Naive thymus-derived CD4-positive, alpha-beta T cell (primary cell): ENCODE measurements at regions not wholly inside any gene's neighbourhood (a gene's known extent, or its start where the extent isn't known, plus 50 kb on each side); places are given as distances from the start of the nearest gene placed in this dataset.

Experiments used
- ATAC-seq: fragments of 150-1000 bp; cut with Tn5 transposase; 2 replicates; pipeline ENCODE4 v1.10.0; 2021; ENCODE audit warnings: mild to moderate bottlenecking, moderate library complexity
- CTCF ChIA-PET: fragments of 350-600 bp; sonication (Branson Sonifier 250); formaldehyde crosslinking; loops from one replicate; lab custom pipeline; 2021; ENCODE audit warnings: antibody characterized with exemption; lab: Charles Lee
- POLR2A ChIA-PET: fragments of 350-600 bp; sonication (Branson Sonifier 250); formaldehyde crosslinking; loops from one replicate; lab custom pipeline; 2021; ENCODE audit warnings: antibody characterized with exemption, inconsistent platforms; lab: Charles Lee
- DNase-seq, 9 donors: peaks; one replicate each; pipeline versions ENCODE4 v3.0.0 to v3.0.0-alpha.2; 2020 to 2022; ENCODE audit warnings: mixed read lengths in 1 of 9
- H3K27ac ChIP-seq: one replicate; pipeline ENCODE4 v1.7.0; 2013; ENCODE audit warnings: mild to moderate bottlenecking, low read depth, low read length, moderate library complexity
- H3K27me3 ChIP-seq, 2 donors: one replicate each; pipeline ENCODE4 v1.7.0; 2013; ENCODE audit warnings: low read length in 2 of 2, mild to moderate bottlenecking in 2 of 2, moderate library complexity in 2 of 2; ENCODE audit not compliant: control insufficient read depth in 2 of 2, insufficient read depth in 2 of 2
- H3K36me3 ChIP-seq, 3 experiments: 1 replicate in 2 of 3; 2 replicates in 1 of 3; pipeline ENCODE4 v1.7.0; 2013; ENCODE audit warnings: low read length in 3 of 3, mild to moderate bottlenecking in 3 of 3, moderate library complexity in 1 of 3; ENCODE audit not compliant: insufficient read depth in 3 of 3, control insufficient read depth in 2 of 3
- H3K4me1 ChIP-seq, 2 donors: one replicate each; pipeline ENCODE4 v1.7.0; 2013; ENCODE audit warnings: low read length in 2 of 2, mild to moderate bottlenecking in 2 of 2, moderate library complexity in 1 of 2; ENCODE audit not compliant: control insufficient read depth in 2 of 2, insufficient read depth in 2 of 2
- H3K4me3 ChIP-seq: 2 replicates; pipeline ENCODE4 v1.7.0; 2013; ENCODE audit warnings: mild to moderate bottlenecking, low read length
- H3K9me3 ChIP-seq, 3 experiments: 1 replicate in 2 of 3; 2 replicates in 1 of 3; pipeline ENCODE4 v1.7.0; 2013; ENCODE audit warnings: low read length in 3 of 3; ENCODE audit not compliant: control insufficient read depth in 2 of 3
- H3K27ac Mint-ChIP-seq, 9 donors: one replicate each; pipeline ENCODE4 v1.8.0; 2020 to 2022; ENCODE audit warnings: mixed read lengths in 9 of 9, mild to moderate bottlenecking in 8 of 9, moderate library complexity in 5 of 9, inconsistent platforms in 2 of 9
- H3K27me3 Mint-ChIP-seq, 5 donors: one replicate each; pipeline ENCODE4 v1.8.0; 2021 to 2022; ENCODE audit warnings: mixed read lengths in 5 of 5, mild to moderate bottlenecking in 1 of 5
- H3K36me3 Mint-ChIP-seq, 5 donors: one replicate each; pipeline ENCODE4 v1.8.0; 2020 to 2022; ENCODE audit warnings: mixed read lengths in 5 of 5, mild to moderate bottlenecking in 3 of 5, inconsistent platforms in 1 of 5
- H3K4me1 Mint-ChIP-seq, 7 donors: one replicate each; pipeline ENCODE4 v1.8.0; 2020 to 2022; ENCODE audit warnings: mixed read lengths in 7 of 7, mild to moderate bottlenecking in 3 of 7, inconsistent platforms in 1 of 7
- H3K4me3 Mint-ChIP-seq, 10 donors: one replicate each; pipeline ENCODE4 v1.8.0; 2020 to 2022; ENCODE audit warnings: mild to moderate bottlenecking in 10 of 10, mixed read lengths in 10 of 10, moderate library complexity in 6 of 10, inconsistent platforms in 2 of 10
- H3K9me3 Mint-ChIP-seq, 11 donors: one replicate each; pipeline ENCODE4 v1.8.0; 2020 to 2022; ENCODE audit warnings: mixed read lengths in 11 of 11, mild to moderate bottlenecking in 4 of 11, inconsistent platforms in 1 of 11, moderate library complexity in 1 of 11
- intact Hi-C, 2 donors: fragments of 100-400 bp; cut with micrococcal nuclease; formaldehyde crosslinking; loops; one replicate each; pipeline ENCODE4 v1.15.1; 2023

DNA sequence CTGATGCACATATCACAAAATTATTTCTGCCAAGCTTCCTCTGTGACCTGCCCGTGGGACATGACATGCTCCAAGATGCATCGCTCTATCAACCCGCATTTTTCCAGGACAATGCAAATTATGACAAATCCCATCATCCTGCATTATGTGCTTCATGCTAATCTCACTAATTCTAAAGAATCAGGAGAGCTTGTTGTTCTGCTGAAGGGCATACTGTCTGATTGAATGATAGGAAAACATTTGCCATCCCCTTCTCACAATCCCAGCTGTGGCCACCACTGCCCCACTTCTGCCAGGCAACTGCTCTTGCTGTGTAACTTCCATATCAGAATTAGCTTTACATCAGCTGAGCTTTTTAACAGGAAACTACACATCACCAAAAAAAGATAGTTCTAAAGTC lies 203.5 kb upstream of the NANOGP8 start:
- ChIA-PET POLR2A (no interaction called here), CTCF (no interaction called here)
- no peak overlapping the region for H3K4me3 Mint-ChIP-seq
- Histone ChIP-seq H3K27ac (no peak overlapping the region), H3K9me3 (no peaks in the 10 kb centered on the region), H3K4me3 (no peak overlapping the region), H3K36me3 (no peaks in the 10 kb centered on the region), H3K27me3 (no peaks in the 10 kb centered on the region), H3K4me1 (no peaks in the 10 kb centered on the region)
- H3K9me3 Mint-ChIP-seq: peaks cover 0 to 7% (median 2%) of the 10 kb centered on the region in 11 donors
- H3K27ac Mint-ChIP-seq: no peak overlapping the region
- no peaks in the 10 kb centered on the region for H3K27me3 Mint-ChIP-seq
- H3K36me3 Mint-ChIP-seq: peaks cover 0 to 4% (median 0%) of the 10 kb centered on the region in 5 donors
- intact Hi-C loops: loop anchor here in 1 of 2 donors (5.0 kb wide), 1 partner anchor 154 kb away; no protein-coding TSS in a partner anchor
- ATAC-seq (no peak), DNase-seq (no peak)
- no peaks in the 10 kb centered on the region for H3K4me1 Mint-ChIP-seq

DNA sequence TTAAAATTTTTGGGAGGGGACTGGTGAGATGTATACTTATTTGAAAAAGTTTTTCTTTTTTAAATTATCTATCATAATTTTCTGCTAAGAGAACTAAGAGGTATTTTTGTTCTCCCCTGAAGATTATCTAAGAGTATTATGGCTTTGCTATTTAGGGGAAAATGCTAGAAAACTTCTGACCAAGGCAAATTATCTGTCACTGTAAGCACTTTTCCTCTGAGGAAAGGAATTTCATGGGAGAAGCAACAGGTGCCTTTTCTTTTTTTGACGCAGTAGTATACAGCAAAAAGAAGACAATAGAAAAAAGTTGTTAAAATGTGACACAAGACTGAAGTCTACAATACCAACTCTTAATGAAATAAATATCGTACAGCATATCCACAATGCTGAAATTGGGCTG lies 201.6 kb upstream of the NANOGP8 start:
- intact Hi-C loops: loop anchor here in 1 of 2 donors (5.0 kb wide), 1 partner anchor 156 kb away; no protein-coding TSS in a partner anchor
- peaks cover 0 to 4% (median 0%) of the 10 kb centered on the region in 5 donors for H3K27me3 Mint-ChIP-seq
- CTCF ChIA-PET: interaction anchor here (0.6 kb wide), 1 partner anchor 22 kb away, joined by 3 read pairs; no protein-coding TSS in a partner anchor
- Histone ChIP-seq H3K4me1 (no peaks in the 10 kb centered on the region), H3K9me3 (no peaks in the 10 kb centered on the region), H3K27ac (no peak overlapping the region), H3K4me3 (no peak overlapping the region), H3K36me3 (no peaks in the 10 kb centered on the region), H3K27me3 (no peaks in the 10 kb centered on the region)
- POLR2A ChIA-PET: no interaction called here
- ATAC-seq: no peak
- H3K27ac Mint-ChIP-seq: no peak overlapping the region
- H3K4me1 Mint-ChIP-seq: no peaks in the 10 kb centered on the region
- H3K36me3 Mint-ChIP-seq: peaks cover 0 to 6% (median 3%) of the 10 kb centered on the region in 5 donors
- no peak overlapping the region for H3K4me3 Mint-ChIP-seq
- H3K9me3 Mint-ChIP-seq: peaks cover 0 to 14% (median 6%) of the 10 kb centered on the region in 11 donors
- DNase-seq: no peak

DNA sequence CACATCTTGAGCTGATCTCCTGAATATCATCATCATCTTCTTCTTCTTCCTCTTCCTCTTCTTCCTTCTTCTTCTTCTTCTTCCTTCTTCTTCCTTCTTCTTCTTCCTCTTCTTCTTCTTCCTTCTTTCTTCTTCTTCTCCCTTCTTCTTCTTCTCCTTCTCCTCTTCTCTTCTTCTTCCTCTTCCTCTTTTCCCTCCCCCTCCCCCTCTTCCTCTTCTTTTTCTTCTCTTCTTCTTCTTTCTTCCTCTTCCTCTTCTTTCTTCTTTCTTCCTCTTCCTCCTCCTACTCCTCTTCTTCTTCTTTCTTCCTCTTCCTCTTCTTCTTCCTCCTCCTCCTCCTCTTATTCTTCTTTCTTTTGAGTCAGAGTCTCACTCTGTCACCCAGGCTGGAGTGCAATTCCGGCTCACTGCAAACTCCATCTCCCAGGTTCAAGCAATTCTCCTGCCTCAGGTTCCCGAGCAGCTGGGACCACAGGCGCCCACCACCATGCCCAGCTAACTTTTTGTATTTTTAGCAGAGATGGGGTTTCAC lies 197.9 kb upstream of the NANOGP8 start:
- ATAC-seq (no peak), DNase-seq (no peak)
- H3K9me3 ChIP-seq: peaks cover 0 to 6% (median 0%) of the 10 kb centered on the region in 3 experiments
- peaks cover 0 to 4% (median 0%) of the 10 kb centered on the region in 5 donors for H3K27me3 Mint-ChIP-seq
- no peaks in the 10 kb centered on the region for H3K27me3 ChIP-seq
- no peaks in the 10 kb centered on the region for H3K36me3 ChIP-seq
- H3K36me3 Mint-ChIP-seq: peaks cover 0 to 13% (median 6%) of the 10 kb centered on the region in 5 donors
- ChIA-PET CTCF (no interaction called here), POLR2A (no interaction called here)
- no peaks in the 10 kb centered on the region for H3K4me1 ChIP-seq
- no peak overlapping the region for H3K27ac Mint-ChIP-seq
- no peak overlapping the region for H3K4me3 Mint-ChIP-seq
- intact Hi-C loops: no loop called here
- H3K27ac ChIP-seq: no peak overlapping the region
- H3K9me3 Mint-ChIP-seq: peaks cover 0 to 40% (median 13%) of the 10 kb centered on the region in 11 donors
- H3K4me1 Mint-ChIP-seq: no peaks in the 10 kb centered on the region
- H3K4me3 ChIP-seq: no peak overlapping the region

DNA sequence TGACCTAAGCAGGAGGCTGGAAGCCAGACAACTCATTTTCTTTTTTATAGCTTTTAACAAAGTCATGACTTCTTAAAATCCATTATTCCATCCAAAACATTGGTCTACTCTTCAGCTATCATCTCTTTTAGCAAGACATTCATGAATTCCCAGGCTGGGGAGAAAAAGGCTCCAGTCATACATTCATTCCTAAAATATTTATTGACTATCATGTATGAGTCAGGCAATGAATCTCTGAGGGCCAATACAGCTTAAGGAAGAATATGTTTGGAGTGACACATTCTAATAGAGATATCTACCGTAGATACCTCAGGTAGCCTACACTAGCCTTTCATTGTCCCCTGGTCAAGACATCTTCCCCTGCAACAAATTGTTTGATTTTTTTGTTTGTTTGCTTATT lies 196.4 kb upstream of the NANOGP8 start:
- Histone ChIP-seq H3K27me3 (no peaks in the 10 kb centered on the region), H3K36me3 (no peaks in the 10 kb centered on the region), H3K4me1 (no peaks in the 10 kb centered on the region), H3K4me3 (no peak overlapping the region), H3K27ac (no peak overlapping the region), H3K9me3 (peaks cover 0 to 18% (median 0%) of the 10 kb centered on the region in 3 experiments)
- CTCF ChIA-PET: no interaction called here
- no peak overlapping the region for H3K4me3 Mint-ChIP-seq
- ATAC-seq (no peak), DNase-seq (no peak)
- peaks cover 6 to 55% (median 23%) of the 10 kb centered on the region in 11 donors for H3K9me3 Mint-ChIP-seq
- intact Hi-C loops: no loop called here
- H3K27me3 Mint-ChIP-seq: peaks cover 0 to 4% (median 0%) of the 10 kb centered on the region in 5 donors
- peaks cover 0 to 13% (median 8%) of the 10 kb centered on the region in 5 donors for H3K36me3 Mint-ChIP-seq
- H3K27ac Mint-ChIP-seq: no peak overlapping the region
- POLR2A ChIA-PET: no interaction called here
- H3K4me1 Mint-ChIP-seq: no peaks in the 10 kb centered on the region

DNA sequence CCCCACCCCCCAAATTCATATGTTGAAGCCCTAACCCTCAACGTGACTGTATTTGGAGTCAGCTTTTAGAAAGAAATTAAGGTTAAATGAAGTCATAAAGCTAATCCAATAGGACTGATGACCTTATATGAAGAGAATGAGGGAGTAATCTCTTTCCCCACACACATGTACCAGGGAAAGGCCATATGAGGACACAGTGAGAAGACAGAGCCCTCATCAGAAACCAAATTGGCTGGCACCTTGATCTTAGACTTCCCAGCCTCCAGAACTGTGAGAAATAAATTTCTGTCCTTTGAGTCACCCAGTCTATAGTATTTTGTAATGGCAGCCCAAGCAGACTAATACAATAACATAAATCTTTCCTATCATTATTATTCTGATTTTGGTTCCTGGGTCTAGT lies 194.7 kb upstream of the NANOGP8 start:
- H3K4me1 ChIP-seq: no peaks in the 10 kb centered on the region

DNA sequence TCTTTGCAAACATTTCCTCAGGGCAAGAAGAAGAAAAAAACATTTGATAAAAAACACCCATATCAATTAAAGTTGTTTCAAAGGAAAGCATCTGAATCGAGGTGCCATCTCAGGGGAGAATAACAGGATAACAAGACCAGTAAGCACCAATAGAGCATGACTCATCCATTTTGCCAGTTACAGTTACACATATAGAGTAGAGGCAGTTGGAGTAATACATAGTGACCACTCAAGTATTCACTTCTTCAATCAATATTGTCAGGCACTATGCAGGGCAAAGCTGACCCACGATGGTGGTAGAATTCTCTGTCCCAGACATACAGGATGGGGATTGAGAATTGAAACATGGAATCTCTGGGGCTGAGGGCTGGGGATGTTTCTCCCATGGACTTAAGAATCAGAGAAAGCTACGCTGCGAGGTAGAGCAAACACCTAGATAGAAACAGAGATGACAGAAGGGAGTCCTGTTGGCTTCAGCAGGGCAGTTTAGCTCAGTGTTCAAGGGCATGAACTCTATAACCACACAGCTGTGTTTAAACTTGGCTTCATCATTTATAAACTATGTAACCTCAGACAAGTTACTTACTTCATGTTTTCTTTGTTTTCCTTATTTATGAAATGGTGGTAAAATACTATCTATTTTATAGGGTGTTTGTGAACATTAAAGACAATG lies 186.4 kb upstream of the NANOGP8 start:
- Mint-ChIP-seq H3K4me1 (no peaks in the 10 kb centered on the region), H3K4me3 (no peak overlapping the region), H3K27me3 (no peaks in the 10 kb centered on the region), H3K36me3 (peaks cover 0 to 8% (median 0%) of the 10 kb centered on the region in 5 donors), H3K9me3 (peaks cover 4 to 37% (median 15%) of the 10 kb centered on the region in 11 donors), H3K27ac (no peak overlapping the region)
- no peaks in the 10 kb centered on the region for H3K36me3 ChIP-seq
- H3K4me1 ChIP-seq: no peaks in the 10 kb centered on the region
- no peaks in the 10 kb centered on the region for H3K27me3 ChIP-seq
- ATAC-seq (no peak), DNase-seq (no peak)
- H3K27ac ChIP-seq: no peak overlapping the region
- no peaks in the 10 kb centered on the region for H3K9me3 ChIP-seq
- intact Hi-C loops: no loop called here
- POLR2A ChIA-PET: no interaction called here
- CTCF ChIA-PET: no interaction called here
- H3K4me3 ChIP-seq: no peak overlapping the region

More for the DNA sequence above, 194.7 kb upstream of the NANOGP8 start:
- Histone ChIP-seq H3K36me3 (no peaks in the 10 kb centered on the region), H3K9me3 (peaks cover 0 to 18% (median 0%) of the 10 kb centered on the region in 3 experiments), H3K4me3 (no peak overlapping the region), H3K27me3 (no peaks in the 10 kb centered on the region), H3K27ac (no peak overlapping the region)
- intact Hi-C loops: no loop called here
- DNase-seq: no peak
- Mint-ChIP-seq H3K27ac (no peak overlapping the region), H3K36me3 (peaks cover 0 to 17% (median 12%) of the 10 kb centered on the region in 5 donors), H3K27me3 (peaks cover 0 to 4% (median 0%) of the 10 kb centered on the region in 5 donors), H3K4me1 (no peaks in the 10 kb centered on the region), H3K9me3 (peaks cover 10 to 67% (median 38%) of the 10 kb centered on the region in 11 donors), H3K4me3 (no peak overlapping the region)
- no peak for ATAC-seq
- ChIA-PET CTCF (no interaction called here), POLR2A (no interaction called here)
